Cerebellar cortex (tissue), 1 donor: ENCODE measurements at regions not wholly inside any gene's neighbourhood (a gene's known extent, or its start where the extent isn't known, plus 50 kb on each side); places are given as distances from the start of the nearest gene placed in this dataset.

Experiments
- DNase-seq: peaks from one replicate; pipeline ENCODE4 v3.0.0-alpha.2; 2015; ENCODE audit warnings: low spot score

- DNase-seq, result no peak
Observed at GRCh38 chr18:47470941-47471340, 219.5 kb upstream of the SKOR2 start.

DNA sequence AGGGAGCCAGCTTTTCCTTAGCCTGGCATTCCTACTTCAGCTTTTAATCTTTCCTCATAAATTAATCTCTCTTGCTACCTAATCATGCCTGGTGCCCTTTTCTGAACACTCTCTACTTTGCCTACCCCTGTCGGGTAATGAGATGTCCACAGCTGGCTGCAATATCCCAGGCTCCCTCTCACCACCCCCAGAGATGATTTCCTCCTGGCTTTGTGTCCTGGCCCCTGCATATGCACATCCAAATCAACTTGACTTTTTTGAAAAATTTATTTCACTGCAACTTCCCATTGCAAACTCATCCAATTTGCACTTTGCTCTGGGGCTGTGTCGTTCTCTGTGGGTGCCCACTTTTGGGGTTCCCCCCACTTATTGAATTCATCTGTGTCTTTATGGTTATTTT is 218.1 kb upstream of the SKOR2 start:
- DNase-seq, result no peak

DNA sequence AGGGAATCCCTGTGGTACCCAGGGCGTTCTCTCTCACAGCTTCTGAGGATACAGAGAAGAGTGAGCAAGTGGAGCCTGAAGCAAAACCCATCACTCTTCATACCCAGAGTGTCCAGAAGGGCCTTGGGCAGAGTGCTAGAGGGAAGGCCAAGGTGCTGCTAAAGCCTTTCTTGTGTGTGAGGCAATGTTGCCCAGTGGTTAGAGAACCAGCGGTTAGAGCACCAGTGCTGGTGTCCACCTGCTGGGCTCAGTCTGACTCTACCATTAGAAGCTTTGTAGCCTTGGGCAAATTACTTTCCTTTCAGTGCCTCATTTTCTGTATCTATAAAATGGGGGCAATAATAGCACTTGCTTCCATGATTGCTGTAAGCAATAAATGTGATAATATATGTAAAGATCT is 210.5 kb upstream of the SKOR2 start:
- DNase-seq, result no peak

DNA sequence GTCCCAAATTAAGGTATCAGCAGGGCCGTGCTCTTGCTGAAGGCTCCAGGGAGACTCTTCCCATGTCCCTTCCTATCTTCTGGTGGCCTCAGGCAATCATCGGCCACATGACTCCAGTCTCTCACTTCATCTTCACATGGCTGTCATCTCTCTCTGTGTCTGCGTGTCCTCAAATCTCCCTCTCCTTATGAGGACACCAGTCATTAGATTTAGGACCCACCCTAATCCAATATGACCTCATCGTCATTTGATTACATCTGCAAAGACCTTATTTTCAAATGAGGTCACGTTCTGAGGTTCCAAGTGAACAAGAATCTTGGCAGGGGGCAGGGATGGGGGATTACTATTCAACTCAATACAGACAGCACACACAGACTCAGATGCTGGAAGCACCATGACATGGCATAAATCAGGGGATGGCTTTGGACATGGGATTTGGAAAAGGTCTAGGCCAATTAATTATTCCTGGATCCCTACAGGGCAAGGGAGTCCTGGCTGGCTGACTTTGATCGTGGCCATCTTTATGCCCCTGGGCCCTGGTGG is 210.0 kb upstream of the SKOR2 start:
- DNase-seq, result no peak

DNA sequence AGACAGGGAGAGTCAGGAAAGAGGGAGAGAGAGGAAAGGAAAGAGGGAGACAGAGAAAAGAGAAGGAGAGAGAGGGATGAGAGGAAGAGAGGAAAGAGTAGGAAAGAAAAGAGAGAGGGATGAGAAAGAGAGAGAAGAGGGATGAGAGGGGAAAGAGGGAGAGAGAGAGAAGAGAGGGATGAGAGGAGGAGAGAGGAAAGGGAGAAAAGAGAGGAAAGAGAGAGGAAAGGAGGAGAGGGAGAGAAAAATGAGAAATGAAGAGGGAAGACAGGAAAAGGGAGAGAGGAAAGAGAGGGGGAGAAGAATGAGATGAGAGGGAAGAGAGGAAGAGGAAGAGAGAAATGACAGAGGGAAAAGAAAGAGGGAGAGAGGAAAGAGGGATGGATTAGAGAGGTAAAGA is 207.0 kb upstream of the SKOR2 start:
- DNase-seq, result no peak

- DNase-seq, result no peak
Observed at GRCh38 chr18:47457614-47458013, 206.2 kb upstream of the SKOR2 start.

- DNase-seq, result no peak
Observed at GRCh38 chr18:47453038-47453437, 201.6 kb upstream of the SKOR2 start.

DNA sequence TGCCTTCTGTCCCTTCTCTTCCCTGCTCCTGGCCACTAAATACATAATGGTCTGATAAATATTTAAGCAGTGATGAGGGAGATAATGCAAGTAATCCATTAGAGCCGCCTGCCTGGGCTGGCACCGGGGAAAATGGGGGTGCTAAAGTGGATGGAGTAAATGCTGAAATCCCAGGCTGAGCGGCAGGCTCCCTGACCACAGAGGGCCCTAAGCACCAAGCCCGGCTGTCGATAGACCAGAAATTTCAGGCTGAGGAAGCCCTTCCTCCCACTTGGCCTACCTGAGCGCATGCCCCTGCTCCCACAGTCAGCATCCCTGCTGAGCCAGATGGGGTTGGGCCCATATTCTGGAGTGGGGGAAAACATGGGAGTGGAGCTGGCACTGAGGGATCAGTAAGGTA is 197.5 kb upstream of the SKOR2 start:
- DNase-seq, result no peak

DNA sequence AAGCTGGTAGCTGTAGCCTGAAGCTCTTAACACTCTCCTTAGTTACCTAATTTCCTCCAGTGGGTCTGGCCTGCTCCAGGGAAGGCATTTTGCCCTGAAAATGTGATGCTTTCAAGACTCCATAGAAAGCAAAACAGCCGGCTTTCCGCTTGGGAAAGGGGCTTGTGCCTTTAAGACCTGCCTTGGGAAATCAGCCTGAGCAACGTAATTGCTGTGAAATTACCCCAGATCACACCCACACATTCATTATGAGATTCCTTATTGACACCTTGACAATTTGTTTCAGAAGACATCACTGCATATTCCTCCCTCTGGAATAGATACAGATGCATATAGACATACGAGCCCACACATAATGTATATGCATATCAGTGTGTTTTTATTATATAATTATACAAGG is 190.5 kb upstream of the SKOR2 start:
- no peak for DNase-seq

DNA sequence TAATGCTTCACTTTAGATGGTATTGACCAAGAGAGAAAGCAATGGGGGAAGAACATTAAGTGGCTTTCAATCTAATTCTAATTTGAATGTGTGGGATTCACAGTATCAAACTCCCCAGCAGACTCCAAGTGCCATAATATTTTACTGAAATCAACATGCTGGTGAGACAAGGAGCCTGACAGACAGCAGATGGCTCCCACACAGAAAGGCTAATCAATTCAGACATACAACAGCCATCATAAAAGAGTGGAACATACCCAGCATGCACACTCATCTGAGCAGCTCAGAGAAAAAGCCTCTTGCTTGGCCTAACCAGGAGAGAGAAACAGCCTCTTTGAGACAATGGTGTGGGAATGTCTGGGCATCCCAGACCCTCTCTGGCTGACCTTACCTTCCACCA is 186.5 kb upstream of the SKOR2 start:
- DNase-seq, result no peak

GRCh38 chr18:47436871-47437270 is 185.4 kb upstream of the SKOR2 start:
- DNase-seq, result no peak

GRCh38 chr18:47434214-47434746 is 182.8 kb upstream of the SKOR2 start:
- no peak for DNase-seq

GRCh38 chr18:47427923-47428637 is 176.6 kb upstream of the SKOR2 start:
- DNase-seq, result no peak

GRCh38 chr18:47427072-47427471 is 175.6 kb upstream of the SKOR2 start:
- no peak for DNase-seq

DNA sequence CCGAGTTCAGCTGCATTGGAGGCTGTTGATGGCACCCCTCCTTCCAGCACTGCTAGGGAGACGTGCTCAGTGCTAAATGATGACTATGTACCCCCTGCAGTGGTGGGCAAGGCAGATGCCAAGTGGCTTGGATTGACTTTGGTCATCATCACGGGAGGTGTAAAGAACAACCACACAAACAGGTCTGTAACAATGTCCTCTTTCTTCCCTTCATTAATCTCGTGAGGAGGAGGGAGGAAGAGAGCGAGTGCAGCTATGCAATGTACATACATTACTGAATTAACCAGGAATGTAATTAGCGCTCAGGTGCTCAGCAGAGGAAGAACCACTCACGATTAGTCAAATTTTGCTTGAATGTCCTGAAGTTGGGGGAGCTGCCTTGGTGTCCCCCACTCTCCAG is 173.9 kb upstream of the SKOR2 start:
- DNase-seq, result no peak

DNA sequence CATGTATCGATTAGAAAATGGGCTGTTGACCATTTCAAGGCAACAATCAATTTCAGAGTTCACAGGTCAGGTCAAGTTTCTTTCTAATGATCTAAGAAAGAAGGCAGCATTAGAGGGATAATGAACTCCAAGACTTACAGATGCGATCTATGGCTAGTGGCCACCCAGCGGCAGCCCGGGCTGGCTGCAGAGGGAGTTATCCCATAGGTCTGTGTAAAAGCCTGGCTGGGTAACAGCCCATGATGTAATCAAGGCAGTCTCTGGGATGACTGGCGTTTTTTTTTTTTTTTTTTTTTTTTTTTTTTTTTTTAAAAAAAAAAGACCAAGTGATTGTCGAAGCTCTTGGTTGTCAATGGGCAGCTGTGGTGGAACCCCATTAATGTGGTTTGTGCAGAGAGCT is 171.1 kb upstream of the SKOR2 start:
- DNase-seq, result no peak

DNA sequence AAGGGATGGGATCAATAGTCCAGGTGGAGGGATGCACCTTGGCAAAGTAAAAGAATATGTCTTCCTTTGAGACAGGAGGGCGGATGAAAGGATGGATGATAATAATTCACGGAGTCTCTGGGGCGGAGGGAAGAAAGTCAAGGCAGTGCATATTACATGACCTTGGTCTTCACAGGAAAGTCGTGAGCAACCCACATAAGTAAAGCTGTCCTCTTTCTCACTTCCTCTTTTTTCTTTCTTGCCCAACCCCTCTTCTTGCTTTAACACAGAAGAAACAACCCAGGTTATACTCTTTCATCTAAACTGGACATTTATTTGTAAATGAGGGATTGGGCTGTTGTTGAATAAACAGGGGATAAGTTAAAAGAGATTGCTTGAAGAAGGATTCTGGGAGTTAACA is 168.7 kb upstream of the SKOR2 start:
- DNase-seq, result no peak

- no peak for DNase-seq
Observed at GRCh38 chr18:47418746-47419145, 167.3 kb upstream of the SKOR2 start.

GRCh38 chr18:47417807-47418206 is 166.3 kb upstream of the SKOR2 start:
- no peak for DNase-seq

GRCh38 chr18:47415881-47416280 is 164.4 kb upstream of the SKOR2 start:
- no peak for DNase-seq

GRCh38 chr18:47413327-47413726 is 161.9 kb upstream of the SKOR2 start:
- no peak for DNase-seq

DNA sequence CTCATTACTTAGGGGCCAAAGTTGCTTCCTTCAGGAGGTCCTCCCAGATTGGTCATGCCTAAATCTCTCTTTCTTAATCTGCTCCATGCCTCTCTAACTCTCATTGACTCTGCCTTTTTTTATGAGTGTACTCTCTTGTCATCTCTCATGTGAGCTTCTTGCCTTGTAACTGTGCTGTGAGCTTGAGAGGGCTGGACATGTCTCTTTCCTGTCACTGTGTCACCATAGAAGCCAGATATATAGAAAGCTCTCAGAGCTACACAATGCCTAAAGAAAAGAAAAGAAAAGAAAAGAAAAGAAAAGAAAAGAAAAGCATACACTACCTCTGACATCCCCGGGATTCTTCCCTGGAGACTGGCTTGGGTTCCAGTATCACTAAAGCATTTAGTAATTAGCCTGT is 161.5 kb upstream of the SKOR2 start:
- DNase-seq, result no peak

DNA sequence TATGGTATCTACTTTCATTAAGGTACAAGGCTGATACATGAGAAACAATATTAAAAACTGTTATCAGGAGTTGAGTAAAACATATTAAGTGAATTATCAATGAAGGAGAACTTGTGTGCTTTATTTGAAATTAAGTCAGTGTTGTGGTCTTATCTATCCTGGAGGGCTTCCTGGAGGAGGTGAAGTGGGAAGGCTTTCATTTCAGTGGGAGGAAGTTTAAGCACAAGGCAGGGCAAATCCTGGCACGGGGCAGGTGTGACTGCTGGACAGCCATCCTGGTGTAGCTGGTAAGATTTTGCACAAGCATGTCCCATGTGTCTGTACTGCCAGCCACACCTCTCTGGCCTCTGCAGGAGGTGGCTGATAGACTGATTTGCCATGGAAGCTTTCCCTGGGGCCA is 159.7 kb upstream of the SKOR2 start:
- DNase-seq, result no peak

DNA sequence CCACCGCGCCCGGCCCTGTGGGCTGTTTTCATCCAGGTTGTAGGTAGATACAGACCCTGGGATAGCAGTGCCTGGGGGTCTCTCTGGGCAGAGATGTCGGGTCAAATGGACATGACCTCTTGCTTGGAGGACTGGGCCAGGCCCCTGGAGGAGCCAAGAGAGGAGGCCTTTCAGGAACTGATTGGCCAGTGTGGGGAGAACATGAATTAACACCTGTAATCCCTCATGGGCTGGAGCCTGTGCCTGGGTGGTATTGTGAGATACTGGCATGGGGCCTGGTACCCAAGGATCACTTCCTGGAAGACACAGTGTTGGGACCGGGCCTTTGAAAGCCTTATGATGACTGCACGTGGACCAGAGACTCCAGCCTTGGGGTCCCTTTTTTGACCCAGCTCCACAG is 158.7 kb upstream of the SKOR2 start:
- no peak for DNase-seq
